ENCODE measurements at regions not wholly inside any gene's neighbourhood (a gene's known extent, or its start where the extent isn't known, plus 50 kb on each side); places are given as distances from the start of the nearest gene placed in this dataset.

DNA sequence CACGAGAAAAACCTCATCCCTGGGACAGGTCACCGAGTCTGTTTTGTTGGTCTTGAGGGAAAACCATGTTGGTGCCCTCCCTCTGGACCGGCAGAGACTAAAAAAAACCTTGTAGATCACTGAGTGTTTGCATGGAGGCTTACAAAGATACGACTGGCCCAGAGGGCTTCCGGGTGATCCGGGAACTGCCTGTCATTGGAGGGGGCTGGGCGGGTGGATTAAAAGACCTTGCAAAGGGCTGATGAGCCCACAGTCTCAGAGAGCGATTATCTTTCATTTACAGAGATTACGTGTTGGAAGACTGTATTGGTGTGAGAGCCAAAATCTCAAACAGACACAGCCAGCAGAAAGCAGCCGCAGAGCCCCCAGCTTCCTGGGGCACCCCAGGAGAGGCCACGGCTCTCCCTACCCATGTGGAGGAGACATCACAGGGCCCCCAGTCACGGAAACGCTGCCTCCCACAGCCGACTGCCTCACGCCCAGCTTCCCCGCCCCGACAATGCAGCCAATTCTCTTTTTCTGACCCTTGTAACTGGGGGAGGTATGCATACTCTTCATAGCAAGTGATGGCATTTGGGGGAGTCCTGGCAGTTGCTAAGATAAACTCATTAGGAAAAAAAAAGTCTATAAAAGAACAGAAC is 426.4 kb downstream of the CTTN start:
- TF ChIP-seq RAD21 (conservative IDR thresholded peaks at IDR 0.05) (no peak), TAF1 (IDR thresholded peaks at IDR 0.05; ENCODE audit: low read depth) (no peak), EP300 (conservative IDR thresholded peaks at IDR 0.05; ENCODE audit: poor library complexity, severe bottlenecking) (no peak), EZH2 (IDR thresholded peaks at IDR 0.05; ENCODE audit: borderline replicate concordance, insufficient read depth, low read length, poor library complexity, severe bottlenecking) (no peak), POLR2AphosphoS5 (IDR thresholded peaks at IDR 0.05) (no peak)
- TF ChIP-seq, protein P1, sequence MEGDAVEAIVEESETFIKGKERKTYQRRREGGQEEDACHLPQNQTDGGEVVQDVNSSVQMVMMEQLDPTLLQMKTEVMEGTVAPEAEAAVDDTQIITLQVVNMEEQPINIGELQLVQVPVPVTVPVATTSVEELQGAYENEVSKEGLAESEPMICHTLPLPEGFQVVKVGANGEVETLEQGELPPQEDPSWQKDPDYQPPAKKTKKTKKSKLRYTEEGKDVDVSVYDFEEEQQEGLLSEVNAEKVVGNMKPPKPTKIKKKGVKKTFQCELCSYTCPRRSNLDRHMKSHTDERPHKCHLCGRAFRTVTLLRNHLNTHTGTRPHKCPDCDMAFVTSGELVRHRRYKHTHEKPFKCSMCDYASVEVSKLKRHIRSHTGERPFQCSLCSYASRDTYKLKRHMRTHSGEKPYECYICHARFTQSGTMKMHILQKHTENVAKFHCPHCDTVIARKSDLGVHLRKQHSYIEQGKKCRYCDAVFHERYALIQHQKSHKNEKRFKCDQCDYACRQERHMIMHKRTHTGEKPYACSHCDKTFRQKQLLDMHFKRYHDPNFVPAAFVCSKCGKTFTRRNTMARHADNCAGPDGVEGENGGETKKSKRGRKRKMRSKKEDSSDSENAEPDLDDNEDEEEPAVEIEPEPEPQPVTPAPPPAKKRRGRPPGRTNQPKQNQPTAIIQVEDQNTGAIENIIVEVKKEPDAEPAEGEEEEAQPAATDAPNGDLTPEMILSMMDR (IDR thresholded peaks at IDR 0.05; ENCODE audit: poor library complexity, severe bottlenecking), result no peak
- TF ChIP-seq, protein P2, sequence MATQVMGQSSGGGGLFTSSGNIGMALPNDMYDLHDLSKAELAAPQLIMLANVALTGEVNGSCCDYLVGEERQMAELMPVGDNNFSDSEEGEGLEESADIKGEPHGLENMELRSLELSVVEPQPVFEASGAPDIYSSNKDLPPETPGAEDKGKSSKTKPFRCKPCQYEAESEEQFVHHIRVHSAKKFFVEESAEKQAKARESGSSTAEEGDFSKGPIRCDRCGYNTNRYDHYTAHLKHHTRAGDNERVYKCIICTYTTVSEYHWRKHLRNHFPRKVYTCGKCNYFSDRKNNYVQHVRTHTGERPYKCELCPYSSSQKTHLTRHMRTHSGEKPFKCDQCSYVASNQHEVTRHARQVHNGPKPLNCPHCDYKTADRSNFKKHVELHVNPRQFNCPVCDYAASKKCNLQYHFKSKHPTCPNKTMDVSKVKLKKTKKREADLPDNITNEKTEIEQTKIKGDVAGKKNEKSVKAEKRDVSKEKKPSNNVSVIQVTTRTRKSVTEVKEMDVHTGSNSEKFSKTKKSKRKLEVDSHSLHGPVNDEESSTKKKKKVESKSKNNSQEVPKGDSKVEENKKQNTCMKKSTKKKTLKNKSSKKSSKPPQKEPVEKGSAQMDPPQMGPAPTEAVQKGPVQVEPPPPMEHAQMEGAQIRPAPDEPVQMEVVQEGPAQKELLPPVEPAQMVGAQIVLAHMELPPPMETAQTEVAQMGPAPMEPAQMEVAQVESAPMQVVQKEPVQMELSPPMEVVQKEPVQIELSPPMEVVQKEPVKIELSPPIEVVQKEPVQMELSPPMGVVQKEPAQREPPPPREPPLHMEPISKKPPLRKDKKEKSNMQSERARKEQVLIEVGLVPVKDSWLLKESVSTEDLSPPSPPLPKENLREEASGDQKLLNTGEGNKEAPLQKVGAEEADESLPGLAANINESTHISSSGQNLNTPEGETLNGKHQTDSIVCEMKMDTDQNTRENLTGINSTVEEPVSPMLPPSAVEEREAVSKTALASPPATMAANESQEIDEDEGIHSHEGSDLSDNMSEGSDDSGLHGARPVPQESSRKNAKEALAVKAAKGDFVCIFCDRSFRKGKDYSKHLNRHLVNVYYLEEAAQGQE (IDR thresholded peaks at IDR 0.05; ENCODE audit: borderline replicate concordance), result no peak
